Esophagus muscularis mucosa (tissue), 4 donors: ENCODE measurements at regions not wholly inside any gene's neighbourhood (a gene's known extent, or its start where the extent isn't known, plus 50 kb on each side); places are given as distances from the start of the nearest gene placed in this dataset.

Source experiments
- CTCF ChIP-seq, 3 experiments: fragments of 200-600 bp in 2 of 3; fragments of 450-650 bp in 1 of 3; sonication (generic) in 2 of 3; IDR thresholded peaks; one replicate each; pipeline ENCODE4 v1.5.1; 2017 to 2019; ENCODE audit warnings: antibody characterized with exemption in 3 of 3, mild to moderate bottlenecking in 2 of 3, moderate library complexity in 1 of 3
- EP300 ChIP-seq: sonication (generic); formaldehyde crosslinking; IDR thresholded peaks from one replicate; pipeline ENCODE4 v1.6.1; 2017; ENCODE audit warnings: antibody characterized with exemption
- POLR2A ChIP-seq: fragments of 450-650 bp; IDR thresholded peaks from one replicate; pipeline ENCODE4 v1.6.1; 2017; ENCODE audit warnings: antibody characterized with exemption, moderate library complexity, mild to moderate bottlenecking, low read depth
- POLR2AphosphoS5 ChIP-seq, 2 donors: sonication (generic); formaldehyde crosslinking; IDR thresholded peaks; one replicate each; pipeline ENCODE4 v1.6.1; 2017; ENCODE audit warnings: antibody characterized with exemption in 2 of 2

- no peak for TF ChIP-seq CTCF (IDR thresholded peaks at IDR 0.05)
- TF ChIP-seq POLR2A, result no peak
- TF ChIP-seq POLR2AphosphoS5 (IDR thresholded peaks at IDR 0.05), result no peak
- no peak for TF ChIP-seq EP300
These were observed 54.3 kb downstream of the KCNF1 start for GRCh38 chr2:10966056-10966455.
